ENCODE measurements at regions not wholly inside any gene's neighbourhood (a gene's known extent, or its start where the extent isn't known, plus 50 kb on each side); places are given as distances from the start of the nearest gene placed in this dataset.

DNA sequence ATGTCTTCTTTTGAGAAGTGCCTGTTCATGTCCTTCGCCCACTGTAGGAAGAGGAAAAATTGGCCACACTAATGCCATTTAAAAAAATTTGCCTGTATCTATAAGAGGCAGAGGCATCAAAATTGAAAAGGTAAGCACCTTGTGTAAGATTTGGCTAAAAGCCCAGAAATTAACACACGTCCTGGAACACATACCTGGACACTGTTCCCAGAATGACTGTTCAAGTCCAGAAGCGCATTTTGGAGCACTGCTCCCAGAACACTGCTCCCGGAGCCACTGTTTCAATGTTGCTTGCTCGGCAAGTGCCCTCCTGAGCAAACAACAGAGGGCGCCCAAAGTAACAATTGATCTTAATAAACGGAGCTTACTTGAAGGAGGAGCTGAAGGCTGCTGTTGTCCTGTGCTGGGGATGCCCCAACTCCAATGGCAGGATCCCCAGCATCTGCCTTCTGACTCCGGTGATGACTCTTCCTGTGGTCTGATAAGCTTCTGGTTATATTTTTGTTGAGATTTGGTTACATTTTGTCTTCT is 1958.6 kb downstream of the C4orf33 start:
- DNase-seq (ENCODE audit: low spot score), result no peak
- ATAC-seq (ENCODE audit: low FRiP score), result no peak
- TF ChIP-seq, protein P1, sequence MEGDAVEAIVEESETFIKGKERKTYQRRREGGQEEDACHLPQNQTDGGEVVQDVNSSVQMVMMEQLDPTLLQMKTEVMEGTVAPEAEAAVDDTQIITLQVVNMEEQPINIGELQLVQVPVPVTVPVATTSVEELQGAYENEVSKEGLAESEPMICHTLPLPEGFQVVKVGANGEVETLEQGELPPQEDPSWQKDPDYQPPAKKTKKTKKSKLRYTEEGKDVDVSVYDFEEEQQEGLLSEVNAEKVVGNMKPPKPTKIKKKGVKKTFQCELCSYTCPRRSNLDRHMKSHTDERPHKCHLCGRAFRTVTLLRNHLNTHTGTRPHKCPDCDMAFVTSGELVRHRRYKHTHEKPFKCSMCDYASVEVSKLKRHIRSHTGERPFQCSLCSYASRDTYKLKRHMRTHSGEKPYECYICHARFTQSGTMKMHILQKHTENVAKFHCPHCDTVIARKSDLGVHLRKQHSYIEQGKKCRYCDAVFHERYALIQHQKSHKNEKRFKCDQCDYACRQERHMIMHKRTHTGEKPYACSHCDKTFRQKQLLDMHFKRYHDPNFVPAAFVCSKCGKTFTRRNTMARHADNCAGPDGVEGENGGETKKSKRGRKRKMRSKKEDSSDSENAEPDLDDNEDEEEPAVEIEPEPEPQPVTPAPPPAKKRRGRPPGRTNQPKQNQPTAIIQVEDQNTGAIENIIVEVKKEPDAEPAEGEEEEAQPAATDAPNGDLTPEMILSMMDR (IDR thresholded peaks at IDR 0.05), result no peak

GRCh38 chr4:131061734-131062133 is 1965.8 kb downstream of the C4orf33 start:
- ATAC-seq (ENCODE audit: low FRiP score) (no peak), DNase-seq (ENCODE audit: low spot score) (no peak)
- TF ChIP-seq, protein P1 (IDR thresholded peaks at IDR 0.05), result no peak

DNA sequence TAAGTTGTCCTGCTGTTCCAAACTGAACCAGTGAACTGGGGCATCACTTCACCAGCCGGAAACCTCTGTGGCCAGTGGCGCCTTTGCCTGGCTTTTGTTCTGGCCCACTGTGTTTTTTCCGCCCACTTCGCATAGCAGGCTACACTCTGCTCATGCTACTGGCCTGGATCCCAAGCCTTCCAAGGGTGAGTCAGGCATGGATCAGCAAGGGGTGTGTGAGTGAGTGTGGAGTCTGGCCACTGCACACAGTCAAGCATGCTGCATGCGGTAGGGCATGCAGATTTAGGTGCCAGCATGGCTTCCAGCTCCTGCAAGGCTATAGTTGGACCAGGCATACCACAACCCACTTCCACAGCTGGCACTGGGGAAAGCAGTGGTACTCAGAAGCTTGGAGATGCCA is 1967.9 kb downstream of the C4orf33 start:
- DNase-seq (ENCODE audit: low spot score) (no peak), ATAC-seq (ENCODE audit: low FRiP score) (no peak)

GRCh38 chr4:131081069-131081468 is 1985.1 kb downstream of the C4orf33 start:
- TF ChIP-seq, protein P1 (IDR thresholded peaks at IDR 0.05), result no peak
- DNase-seq (ENCODE audit: low spot score) (no peak), ATAC-seq (ENCODE audit: low FRiP score) (no peak)

More for the DNA sequence above, 1967.9 kb downstream of the C4orf33 start:
- TF ChIP-seq, protein P1 (IDR thresholded peaks at IDR 0.05), result no peak

- ATAC-seq (ENCODE audit: low FRiP score), result no peak
Measured at GRCh38 chr4:131084997-131085396, 1989.0 kb downstream of the C4orf33 start.

GRCh38 chr4:131091896-131092295 is 1995.9 kb downstream of the C4orf33 start:
- no peak for ATAC-seq (ENCODE audit: low FRiP score)
- TF ChIP-seq, protein P1 (IDR thresholded peaks at IDR 0.05), result no peak
- DNase-seq (ENCODE audit: low spot score), result no peak

More at GRCh38 chr4:131084997-131085396, 1989.0 kb downstream of the C4orf33 start:
- TF ChIP-seq, protein P1 (IDR thresholded peaks at IDR 0.05), result no peak
- DNase-seq (ENCODE audit: low spot score), result no peak

- ATAC-seq (ENCODE audit: low FRiP score), result no peak
- no peak for DNase-seq (ENCODE audit: low spot score)
- TF ChIP-seq, protein P1 (IDR thresholded peaks at IDR 0.05), result no peak
Measured at GRCh38 chr4:131093303-131093702, 1997.4 kb downstream of the C4orf33 start.

Measured in omental fat pad (tissue), 3 donors.